ENCODE measurements at regions not wholly inside any gene's neighbourhood (a gene's known extent, or its start where the extent isn't known, plus 50 kb on each side); places are given as distances from the start of the nearest gene placed in this dataset.

- POLR2A ChIA-PET, result no interaction called here
- H3K4me3 Mint-ChIP-seq, result no peak overlapping the region
- H3K36me3 Mint-ChIP-seq (ENCODE audit: low read depth), result no peaks in the 10 kb centered on the region
- H3K4me1 Mint-ChIP-seq (ENCODE audit: low read depth), result no peaks in the 10 kb centered on the region
- intact Hi-C loops (cut with micrococcal nuclease), result no loop called here
- ATAC-seq (no peak), DNase-seq (no peak)
- H3K27me3 Mint-ChIP-seq, result no peaks in the 10 kb centered on the region
- TF ChIP-seq, protein P1, sequence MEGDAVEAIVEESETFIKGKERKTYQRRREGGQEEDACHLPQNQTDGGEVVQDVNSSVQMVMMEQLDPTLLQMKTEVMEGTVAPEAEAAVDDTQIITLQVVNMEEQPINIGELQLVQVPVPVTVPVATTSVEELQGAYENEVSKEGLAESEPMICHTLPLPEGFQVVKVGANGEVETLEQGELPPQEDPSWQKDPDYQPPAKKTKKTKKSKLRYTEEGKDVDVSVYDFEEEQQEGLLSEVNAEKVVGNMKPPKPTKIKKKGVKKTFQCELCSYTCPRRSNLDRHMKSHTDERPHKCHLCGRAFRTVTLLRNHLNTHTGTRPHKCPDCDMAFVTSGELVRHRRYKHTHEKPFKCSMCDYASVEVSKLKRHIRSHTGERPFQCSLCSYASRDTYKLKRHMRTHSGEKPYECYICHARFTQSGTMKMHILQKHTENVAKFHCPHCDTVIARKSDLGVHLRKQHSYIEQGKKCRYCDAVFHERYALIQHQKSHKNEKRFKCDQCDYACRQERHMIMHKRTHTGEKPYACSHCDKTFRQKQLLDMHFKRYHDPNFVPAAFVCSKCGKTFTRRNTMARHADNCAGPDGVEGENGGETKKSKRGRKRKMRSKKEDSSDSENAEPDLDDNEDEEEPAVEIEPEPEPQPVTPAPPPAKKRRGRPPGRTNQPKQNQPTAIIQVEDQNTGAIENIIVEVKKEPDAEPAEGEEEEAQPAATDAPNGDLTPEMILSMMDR (IDR thresholded peaks at IDR 0.05), result no peak
- H3K27ac Mint-ChIP-seq, result no peak overlapping the region
- no peaks in the 10 kb centered on the region for H3K9me3 Mint-ChIP-seq
- CTCF ChIA-PET, result no interaction called here
These were observed 166.6 kb downstream of the ZBTB18 start for GRCh38 chr1:244217711-244218110.

GRCh38 chr1:244218220-244218619 lies 167.1 kb downstream of the ZBTB18 start:
- no peak for DNase-seq
- Mint-ChIP-seq H3K36me3 (ENCODE audit: low read depth) (no peaks in the 10 kb centered on the region), H3K9me3 (no peaks in the 10 kb centered on the region), H3K27ac (no peak overlapping the region), H3K4me3 (no peak overlapping the region), H3K27me3 (no peaks in the 10 kb centered on the region), H3K4me1 (ENCODE audit: low read depth) (no peaks in the 10 kb centered on the region)
- ChIA-PET POLR2A (no interaction called here), CTCF (no interaction called here)
- ATAC-seq, result no peak
- TF ChIP-seq, protein P1 (IDR thresholded peaks at IDR 0.05), result no peak
- intact Hi-C loops (cut with micrococcal nuclease), result no loop called here

- intact Hi-C loops (cut with micrococcal nuclease), result no loop called here
- CTCF ChIA-PET, result no interaction called here
- no peak for ATAC-seq
These were observed 168.1 kb downstream of the ZBTB18 start for GRCh38 chr1:244219149-244219548.

GRCh38 chr1:244219802-244220201 lies 168.7 kb downstream of the ZBTB18 start:
- intact Hi-C loops (cut with micrococcal nuclease), result no loop called here
- Mint-ChIP-seq H3K4me3 (no peak overlapping the region), H3K4me1 (ENCODE audit: low read depth) (no peaks in the 10 kb centered on the region), H3K36me3 (ENCODE audit: low read depth) (no peaks in the 10 kb centered on the region), H3K27me3 (no peaks in the 10 kb centered on the region), H3K27ac (no peak overlapping the region), H3K9me3 (no peaks in the 10 kb centered on the region)
- POLR2A ChIA-PET, result no interaction called here
- CTCF ChIA-PET, result no interaction called here
- no peak for DNase-seq
- no peak for ATAC-seq
- TF ChIP-seq, protein P1 (IDR thresholded peaks at IDR 0.05), result no peak

More at GRCh38 chr1:244219149-244219548, 168.1 kb downstream of the ZBTB18 start:
- no peaks in the 10 kb centered on the region for H3K27me3 Mint-ChIP-seq
- no peaks in the 10 kb centered on the region for H3K9me3 Mint-ChIP-seq
- no peak for DNase-seq
- POLR2A ChIA-PET, result no interaction called here
- TF ChIP-seq, protein P1 (IDR thresholded peaks at IDR 0.05), result no peak
- H3K4me1 Mint-ChIP-seq (ENCODE audit: low read depth), result no peaks in the 10 kb centered on the region
- no peak overlapping the region for H3K4me3 Mint-ChIP-seq
- H3K36me3 Mint-ChIP-seq (ENCODE audit: low read depth), result no peaks in the 10 kb centered on the region
- H3K27ac Mint-ChIP-seq, result no peak overlapping the region

- DNase-seq (no peak), ATAC-seq (no peak)
- Mint-ChIP-seq H3K27me3 (no peaks in the 10 kb centered on the region), H3K27ac (no peak overlapping the region), H3K9me3 (no peaks in the 10 kb centered on the region), H3K36me3 (ENCODE audit: low read depth) (no peaks in the 10 kb centered on the region), H3K4me3 (no peak overlapping the region), H3K4me1 (ENCODE audit: low read depth) (no peaks in the 10 kb centered on the region)
- CTCF ChIA-PET, result no interaction called here
- POLR2A ChIA-PET, result no interaction called here
- intact Hi-C loops (cut with micrococcal nuclease), result no loop called here
- TF ChIP-seq, protein P1 (IDR thresholded peaks at IDR 0.05), result no peak
These were observed 169.3 kb downstream of the ZBTB18 start for GRCh38 chr1:244220410-244220809.

All from activated CD8-positive, alpha-beta T cell treated with anti-CD3 and anti-CD28 coated beads for 36 hours (primary cell).